ENCODE measurements at regions not wholly inside any gene's neighbourhood (a gene's known extent, or its start where the extent isn't known, plus 50 kb on each side); places are given as distances from the start of the nearest gene placed in this dataset.
"Not testable (repeated sequence)": the region's sequence is repeated elsewhere in the genome, so short reads cannot be mapped to it uniquely, and the experiment has no call there.

DNA sequence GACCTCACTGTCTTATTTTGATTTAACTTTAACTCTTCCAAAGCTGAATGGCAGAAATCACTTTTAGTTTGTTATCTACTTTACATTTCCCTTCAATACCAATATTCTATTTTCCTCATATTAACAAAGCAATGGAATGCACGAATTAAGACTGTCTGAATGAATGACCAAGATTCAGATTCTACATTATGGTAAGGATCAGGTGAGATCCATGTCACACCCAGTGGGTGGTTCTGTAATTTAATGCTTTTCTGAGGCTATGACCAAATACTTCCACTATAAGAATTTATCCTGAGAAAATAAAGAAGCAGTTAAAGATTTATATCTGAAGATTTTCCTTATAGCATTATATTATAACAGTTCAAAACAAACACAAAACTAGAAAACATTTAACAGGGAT is 90.2 kb upstream of the NUPR2 start:
- Histone ChIP-seq H3K36me3 (ENCODE audit: insufficient read depth, low read length) (no peaks in the 10 kb centered on the region), H3K4me2 (ENCODE audit: low read length) (no peak overlapping the region), H3K79me2 (ENCODE audit: insufficient read depth, low read depth, low read length) (no peaks in the 10 kb centered on the region), H3K9me2 (ENCODE audit: insufficient read depth, low read length) (no peaks in the 10 kb centered on the region), H4K20me1 (ENCODE audit: insufficient read depth, low read length) (no peaks in the 10 kb centered on the region), H3K4me1 (ENCODE audit: insufficient read depth, low read length, poor library complexity, severe bottlenecking) (no peaks in the 10 kb centered on the region), H3K9me3 (ENCODE audit: low read length) (no peaks in the 10 kb centered on the region), H3K27ac (ENCODE audit: low read depth, low read length, poor library complexity, severe bottlenecking) (no peak overlapping the region), H3K4me3 (ENCODE audit: low read depth, low read length, poor library complexity, severe bottlenecking) (no peak overlapping the region), H2AFZ (ENCODE audit: low read length) (no peak overlapping the region)
- ChIA-PET POLR2A (no interaction called here), CTCF (ENCODE audit: unreplicated experiment) (no interaction called here)
- intact Hi-C loops (cut with micrococcal nuclease; ENCODE audit: unreplicated experiment), result no loop called here
- no peak for TF ChIP-seq EZH2phosphoT487 (IDR thresholded peaks at IDR 0.05; ENCODE audit: borderline replicate concordance, low read depth, low read length)
- TF ChIP-seq, protein P1, sequence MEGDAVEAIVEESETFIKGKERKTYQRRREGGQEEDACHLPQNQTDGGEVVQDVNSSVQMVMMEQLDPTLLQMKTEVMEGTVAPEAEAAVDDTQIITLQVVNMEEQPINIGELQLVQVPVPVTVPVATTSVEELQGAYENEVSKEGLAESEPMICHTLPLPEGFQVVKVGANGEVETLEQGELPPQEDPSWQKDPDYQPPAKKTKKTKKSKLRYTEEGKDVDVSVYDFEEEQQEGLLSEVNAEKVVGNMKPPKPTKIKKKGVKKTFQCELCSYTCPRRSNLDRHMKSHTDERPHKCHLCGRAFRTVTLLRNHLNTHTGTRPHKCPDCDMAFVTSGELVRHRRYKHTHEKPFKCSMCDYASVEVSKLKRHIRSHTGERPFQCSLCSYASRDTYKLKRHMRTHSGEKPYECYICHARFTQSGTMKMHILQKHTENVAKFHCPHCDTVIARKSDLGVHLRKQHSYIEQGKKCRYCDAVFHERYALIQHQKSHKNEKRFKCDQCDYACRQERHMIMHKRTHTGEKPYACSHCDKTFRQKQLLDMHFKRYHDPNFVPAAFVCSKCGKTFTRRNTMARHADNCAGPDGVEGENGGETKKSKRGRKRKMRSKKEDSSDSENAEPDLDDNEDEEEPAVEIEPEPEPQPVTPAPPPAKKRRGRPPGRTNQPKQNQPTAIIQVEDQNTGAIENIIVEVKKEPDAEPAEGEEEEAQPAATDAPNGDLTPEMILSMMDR (conservative IDR thresholded peaks at IDR 0.05; ENCODE audit: low read length), result no peak
- DNase-seq (ENCODE audit: low spot score), result no peak
- no TSS peak for BruUV-seq (replicated peaks)

DNA sequence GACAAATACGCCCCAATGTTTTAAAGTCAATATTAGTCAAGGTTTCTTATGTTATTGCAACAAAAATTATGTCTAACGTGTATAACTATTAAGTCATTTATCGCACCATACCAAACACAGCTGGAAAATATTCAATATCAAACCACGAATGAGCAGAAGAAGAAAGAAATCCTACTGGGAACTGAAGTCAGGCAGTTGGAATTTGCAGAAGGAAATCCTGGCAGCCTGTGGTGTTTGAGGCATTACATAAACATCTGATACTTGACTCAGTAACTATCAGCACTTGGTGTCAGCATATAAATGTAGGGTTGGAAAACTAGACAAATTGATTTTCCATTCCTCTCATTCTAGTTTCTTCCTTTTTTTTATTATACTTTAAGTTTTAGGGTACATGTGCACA is 83.4 kb upstream of the NUPR2 start:
- POLR2A ChIA-PET, result interaction anchor here (1.2 kb wide), 1 partner anchor 16 kb away, joined by 3 read pairs; no protein-coding TSS in a partner anchor
- intact Hi-C loops (cut with micrococcal nuclease; ENCODE audit: unreplicated experiment), result no loop called here
- no peaks in the 10 kb centered on the region for H3K36me3 ChIP-seq (ENCODE audit: insufficient read depth, low read length)
- H2AFZ ChIP-seq (ENCODE audit: low read length), result no peak overlapping the region
- no peaks in the 10 kb centered on the region for H3K9me2 ChIP-seq (ENCODE audit: insufficient read depth, low read length)
- H3K4me1 ChIP-seq (ENCODE audit: insufficient read depth, low read length, poor library complexity, severe bottlenecking), result no peaks in the 10 kb centered on the region
- CTCF ChIA-PET (ENCODE audit: unreplicated experiment), result no interaction called here
- TF ChIP-seq EZH2phosphoT487 (IDR thresholded peaks at IDR 0.05; ENCODE audit: borderline replicate concordance, low read depth, low read length), result no peak
- TF ChIP-seq, protein P1 (conservative IDR thresholded peaks at IDR 0.05; ENCODE audit: low read length), result no peak
- no TSS peak for BruUV-seq (replicated peaks)
- no peak for DNase-seq (ENCODE audit: low spot score)
- H4K20me1 ChIP-seq (ENCODE audit: insufficient read depth, low read length), result no peaks in the 10 kb centered on the region
- no peaks in the 10 kb centered on the region for H3K79me2 ChIP-seq (ENCODE audit: insufficient read depth, low read depth, low read length)
- H3K4me3 ChIP-seq (ENCODE audit: low read depth, low read length, poor library complexity, severe bottlenecking), result no peak overlapping the region
- H3K9me3 ChIP-seq (ENCODE audit: low read length), result no peaks in the 10 kb centered on the region
- H3K27ac ChIP-seq (ENCODE audit: low read depth, low read length, poor library complexity, severe bottlenecking), result no peak overlapping the region
- H3K4me2 ChIP-seq (ENCODE audit: low read length), result no peak overlapping the region

DNA sequence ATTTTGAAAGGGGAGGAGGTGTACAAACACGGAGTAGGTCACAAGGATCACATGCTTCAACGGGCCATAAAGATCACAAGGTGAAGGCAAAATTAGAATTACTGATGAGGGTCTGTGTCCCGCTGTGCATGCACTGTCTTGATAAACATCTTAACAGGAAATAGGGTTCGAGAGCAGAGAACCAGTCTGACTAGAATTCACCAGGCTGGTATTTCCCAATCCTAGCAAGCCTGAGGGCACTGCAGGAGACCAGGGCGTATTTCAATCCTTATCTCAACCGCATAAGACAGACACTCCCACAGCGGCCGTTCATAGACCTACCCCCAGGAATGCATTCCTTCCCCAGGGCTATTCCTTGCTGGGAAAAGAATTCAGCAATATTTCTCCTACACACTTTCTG is 80.0 kb upstream of the NUPR2 start:
- H3K4me1 ChIP-seq (ENCODE audit: insufficient read depth, low read length, poor library complexity, severe bottlenecking); H3K36me3 ChIP-seq (ENCODE audit: insufficient read depth, low read length); CTCF ChIA-PET (ENCODE audit: unreplicated experiment); H3K79me2 ChIP-seq (ENCODE audit: insufficient read depth, low read depth, low read length); H4K20me1 ChIP-seq (ENCODE audit: insufficient read depth, low read length); H3K27ac ChIP-seq (ENCODE audit: low read depth, low read length, poor library complexity, severe bottlenecking); H2AFZ ChIP-seq (ENCODE audit: low read length); H3K9me3 ChIP-seq (ENCODE audit: low read length); POLR2A ChIA-PET; DNase-seq (ENCODE audit: low spot score); H3K4me2 ChIP-seq (ENCODE audit: low read length); BruUV-seq (replicated peaks); intact Hi-C loops (cut with micrococcal nuclease; ENCODE audit: unreplicated experiment); H3K9me2 ChIP-seq (ENCODE audit: insufficient read depth, low read length); H3K4me3 ChIP-seq (ENCODE audit: low read depth, low read length, poor library complexity, severe bottlenecking): not testable (repeated sequence)

All from OCI-LY7 (cell line).